GM19438 (cell line): ENCODE measurements at regions not wholly inside any gene's neighbourhood (a gene's known extent, or its start where the extent isn't known, plus 50 kb on each side); places are given as distances from the start of the nearest gene placed in this dataset.
A peak's percentile ranks its signal among the peaks of the same experiment; 100 is the strongest.

ENCODE experiments used
- ATAC-seq: cut with Tn5 transposase; IDR thresholded peaks from one replicate; pipeline ENCODE4 v1.9.1; 2021; ENCODE audit warnings: low read depth; ENCODE audit not compliant: unreplicated experiment

DNA sequence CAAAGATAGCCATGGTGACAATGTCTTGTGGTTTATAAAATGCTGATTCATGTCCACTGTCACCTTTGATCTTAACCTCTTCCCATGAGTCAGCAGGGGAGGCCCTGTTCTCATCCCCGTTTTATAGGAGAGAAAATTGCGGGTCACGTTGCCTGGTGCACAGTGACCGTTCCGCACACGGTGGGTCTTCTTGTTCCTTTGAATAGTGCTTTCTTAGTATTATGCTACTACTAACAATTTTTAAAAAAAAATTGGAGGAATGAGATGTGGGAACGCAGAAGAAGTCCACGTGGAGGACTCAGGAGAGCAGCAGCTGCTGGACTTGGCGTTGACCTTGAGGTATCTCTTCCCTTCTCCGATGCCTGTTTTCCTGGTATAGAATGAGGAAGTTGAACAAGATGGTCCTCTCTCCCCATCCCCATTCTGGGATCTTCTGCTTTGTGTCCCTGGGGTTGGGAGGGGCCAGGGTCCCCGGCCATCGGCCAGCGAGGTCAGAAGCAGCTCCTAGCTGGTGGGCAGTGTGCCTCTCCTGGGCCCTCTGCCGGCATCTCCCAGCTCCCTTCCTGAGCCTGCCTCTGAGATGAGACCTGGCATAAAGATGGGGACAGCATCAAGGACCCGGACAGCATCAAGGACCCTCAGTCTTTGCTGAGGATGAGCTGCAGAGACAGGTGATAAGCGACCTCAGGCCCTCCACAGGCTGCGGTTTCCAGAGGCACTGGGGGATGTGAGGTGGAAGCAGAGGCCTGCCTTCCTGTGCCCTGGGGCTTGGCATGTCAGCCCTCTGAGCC is 143.9 kb downstream of the C9orf50 start:
- no peak for ATAC-seq

DNA sequence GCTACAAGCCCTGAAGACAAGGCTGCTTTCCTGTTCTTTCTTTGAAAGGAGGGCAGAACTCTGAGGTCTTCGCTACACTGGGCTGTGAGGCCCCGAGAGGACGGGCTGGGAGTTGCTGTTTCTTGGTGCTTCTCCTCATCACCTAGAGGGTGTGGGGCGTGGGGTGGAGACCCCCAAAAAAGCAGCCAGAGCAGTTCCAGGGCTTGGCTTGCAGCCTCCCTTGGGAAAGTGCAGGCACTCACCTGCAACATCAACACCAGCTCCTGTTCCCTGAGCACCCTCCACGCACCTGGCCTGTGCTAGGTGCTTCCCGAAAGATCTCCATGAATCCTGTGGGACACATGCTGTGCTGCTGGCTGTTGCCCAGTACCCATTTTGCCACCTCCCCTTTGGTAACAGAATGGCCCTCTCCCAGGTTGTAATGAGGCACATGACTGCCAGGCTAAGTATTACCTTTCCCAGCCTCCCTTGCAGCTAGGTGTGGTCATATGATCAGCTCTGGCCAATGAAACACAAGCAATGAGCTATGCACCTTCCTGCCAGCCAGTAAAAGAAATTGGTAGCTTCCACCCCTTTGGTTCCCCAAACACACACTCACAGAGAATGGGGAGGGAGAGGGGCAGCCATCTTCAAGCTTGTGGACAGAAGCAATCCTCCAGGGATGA is 146.0 kb downstream of the C9orf50 start:
- no peak for ATAC-seq

DNA sequence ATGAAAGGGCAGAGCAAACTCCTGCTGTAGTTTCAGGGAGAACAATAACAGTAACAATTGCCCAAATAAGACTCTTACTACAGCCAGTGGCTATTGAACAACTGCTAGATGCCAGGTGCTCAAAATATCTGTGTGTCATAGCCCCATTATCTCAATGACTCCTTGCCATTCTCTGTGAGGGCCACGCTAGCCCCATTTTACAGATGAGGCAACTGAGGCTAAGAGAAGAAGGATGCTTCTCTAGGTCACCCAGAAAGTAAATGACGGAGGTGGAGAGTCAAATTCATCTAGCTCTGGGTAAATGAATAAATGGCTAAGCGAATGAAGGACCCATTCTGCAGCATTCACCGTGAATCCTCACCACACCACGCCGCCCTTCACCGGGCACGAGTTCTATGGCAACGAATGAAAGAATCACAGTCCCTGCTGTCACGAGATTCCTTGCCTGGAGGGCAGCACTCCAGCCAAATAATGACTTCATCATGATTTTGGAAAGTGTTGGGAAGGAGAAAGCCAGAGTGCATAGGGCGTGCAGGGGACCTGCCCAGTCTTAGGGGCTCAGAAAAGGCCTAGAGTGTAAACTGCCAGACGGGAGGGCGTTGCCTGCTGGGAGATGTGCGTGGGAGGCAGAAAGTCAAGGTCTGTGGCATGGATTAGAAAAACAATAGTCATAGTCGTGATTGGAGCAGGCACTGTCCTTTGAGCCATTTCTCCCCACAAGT is 147.2 kb downstream of the C9orf50 start:
- no peak for ATAC-seq

DNA sequence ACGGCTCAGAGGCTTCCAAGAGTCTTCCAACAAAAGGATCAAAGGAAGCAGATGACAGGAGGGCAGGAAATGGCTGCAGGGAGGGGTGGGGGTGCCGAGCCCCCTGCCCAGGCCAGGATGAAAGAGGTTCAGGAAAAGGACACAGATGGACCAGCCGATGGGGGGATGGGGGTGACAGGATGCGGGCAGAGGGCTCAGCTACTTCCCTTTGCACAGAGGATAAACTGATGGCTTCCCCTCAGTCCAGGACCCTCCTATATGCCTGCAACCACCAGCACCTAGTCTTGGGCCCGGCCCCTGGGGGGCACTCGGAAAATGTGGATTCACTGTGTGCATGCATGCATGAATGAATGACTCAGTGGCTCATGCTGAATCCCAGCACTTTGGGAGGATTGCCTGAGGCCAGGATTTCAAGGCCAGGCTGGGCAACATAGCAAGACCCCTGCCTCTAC is 148.2 kb downstream of the C9orf50 start:
- ATAC-seq: no peak

DNA sequence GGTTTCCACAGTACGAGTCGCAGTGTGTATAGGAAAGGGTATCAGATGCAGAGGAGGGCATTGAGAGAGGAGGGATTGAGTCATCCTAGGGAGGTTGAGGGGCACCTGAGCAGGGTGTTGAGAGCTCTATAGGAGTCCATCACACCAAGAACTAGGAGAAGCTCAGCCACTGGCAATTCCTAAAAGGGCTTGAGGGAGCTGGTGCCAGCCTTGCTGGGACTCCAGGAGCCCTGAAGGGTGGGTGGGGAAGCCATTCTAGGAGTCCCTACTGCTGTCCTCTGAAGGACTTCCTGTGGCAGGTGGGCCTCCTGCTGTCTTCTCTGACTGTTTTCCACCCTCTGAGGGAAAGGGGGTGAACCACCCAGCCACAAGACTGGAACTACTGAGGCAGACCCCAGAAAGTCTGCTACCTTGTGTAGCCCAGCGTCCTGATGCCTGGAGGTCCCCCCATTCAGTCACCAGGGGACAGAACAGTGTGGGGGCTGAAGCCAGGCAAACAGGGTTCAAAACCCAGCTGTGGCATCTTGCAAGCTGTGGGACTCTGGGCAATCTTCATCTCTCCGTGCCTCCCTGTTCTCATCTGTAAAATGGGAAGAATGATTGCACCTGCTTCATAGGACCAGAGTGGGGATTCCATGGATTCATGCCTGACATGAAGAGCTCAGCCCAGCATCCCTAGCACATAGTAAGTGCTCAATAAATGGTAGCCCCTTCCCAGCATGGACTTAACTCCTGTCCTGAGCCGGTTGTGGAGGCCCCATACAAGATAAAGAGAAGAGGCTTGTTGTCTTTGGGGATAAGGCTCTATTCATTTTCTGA is 149.5 kb downstream of the C9orf50 start:
- no peak for ATAC-seq

DNA sequence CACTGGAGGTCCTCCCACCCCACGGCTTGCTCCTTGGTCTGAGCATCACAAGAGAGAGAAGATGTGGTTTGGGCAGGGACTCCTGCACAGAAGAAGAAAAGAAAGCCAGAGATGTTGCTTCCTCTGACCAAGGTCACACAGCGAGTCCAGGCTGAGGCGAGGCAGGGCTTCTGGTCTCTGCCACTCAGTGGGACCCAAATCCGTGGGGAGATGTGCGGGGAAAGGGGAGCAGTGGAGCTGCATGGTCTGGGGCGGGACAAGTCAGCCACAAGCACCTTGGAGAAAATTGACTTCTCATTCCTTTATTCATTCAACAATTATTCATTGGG is 150.9 kb downstream of the C9orf50 start:
- no peak for ATAC-seq

DNA sequence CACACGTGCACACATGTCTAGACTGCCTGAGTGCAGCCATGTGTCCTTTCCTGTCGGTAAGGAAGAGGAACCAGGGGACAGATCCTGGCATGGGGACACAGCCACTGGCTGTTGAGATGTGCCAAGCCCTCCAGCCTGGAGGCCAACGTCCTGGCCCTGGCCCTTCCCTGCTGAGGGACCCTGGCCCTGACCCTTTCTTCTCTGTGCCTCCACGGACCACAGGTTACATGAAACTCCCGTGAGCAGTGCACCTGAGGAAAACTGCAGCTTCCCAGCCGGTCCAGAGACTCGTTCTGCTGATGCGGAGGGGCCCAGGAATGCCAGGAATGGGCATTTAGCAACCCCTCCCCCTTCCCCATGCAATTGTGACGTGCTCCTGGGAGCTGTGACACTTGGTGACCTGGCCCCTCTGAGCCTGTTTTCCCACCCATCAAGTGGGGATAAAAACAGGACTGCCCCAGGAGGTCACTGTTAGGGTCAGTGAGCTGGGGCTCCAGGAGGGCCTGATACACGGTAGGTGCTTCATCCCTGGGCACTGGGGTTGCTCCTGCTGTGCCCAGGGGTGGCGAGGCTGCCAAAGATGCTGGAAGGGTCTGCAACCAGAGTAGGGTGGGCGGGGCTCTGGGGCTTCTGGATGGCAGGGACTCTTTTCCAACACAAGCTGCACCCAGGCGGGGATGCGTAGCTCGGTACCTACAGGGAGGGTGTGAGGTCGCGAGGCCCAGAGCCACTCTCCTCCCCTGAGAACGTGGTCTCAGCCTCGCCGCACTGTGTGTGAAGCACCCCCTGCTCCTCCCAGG is 151.5 kb downstream of the C9orf50 start:
- ATAC-seq: no peak

DNA sequence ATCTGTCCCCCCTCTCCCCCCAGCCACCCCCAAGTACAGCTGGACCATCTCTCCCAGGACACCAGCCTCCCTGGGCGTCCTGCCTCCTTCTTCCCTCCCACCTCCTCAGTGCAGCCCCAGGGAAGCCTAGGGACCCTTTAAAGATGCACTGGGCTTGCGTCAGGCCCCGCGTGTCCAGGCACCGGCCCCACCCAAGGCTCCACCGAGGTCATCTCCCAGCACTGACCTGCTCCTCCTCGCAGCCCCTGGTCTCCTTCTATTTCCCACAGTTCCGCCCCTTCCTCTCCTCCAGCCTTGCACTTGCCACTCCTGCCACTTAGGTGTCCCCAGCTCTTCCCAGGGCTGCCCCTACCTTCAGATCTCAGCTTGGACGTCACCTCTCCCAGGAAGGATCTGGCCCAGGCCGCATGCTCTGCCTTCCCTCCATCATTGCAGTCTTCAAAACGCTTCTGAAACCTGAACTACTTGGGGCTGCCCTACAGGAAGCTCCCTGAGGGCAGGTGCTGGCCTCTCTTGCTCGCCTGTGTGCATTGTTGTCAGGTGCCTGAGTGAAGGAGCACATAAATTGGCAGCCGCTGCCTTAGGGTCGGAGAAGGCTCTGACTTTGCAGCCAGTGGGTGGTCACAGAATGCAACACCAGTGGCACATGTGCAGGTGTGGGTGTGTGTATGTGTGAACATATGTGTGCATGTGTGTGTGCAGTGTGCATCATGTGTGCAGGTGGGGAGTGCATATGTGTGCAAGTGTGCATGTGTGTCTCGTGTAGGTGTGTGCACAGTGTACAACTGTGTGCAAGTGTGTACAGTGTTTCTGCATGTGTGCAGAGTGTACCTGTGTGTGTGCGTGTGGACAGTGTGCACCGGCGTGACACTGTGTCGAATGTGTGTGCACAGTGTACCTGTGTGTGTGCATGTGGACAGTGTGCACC is 152.9 kb downstream of the C9orf50 start:
- ATAC-seq: no peak

DNA sequence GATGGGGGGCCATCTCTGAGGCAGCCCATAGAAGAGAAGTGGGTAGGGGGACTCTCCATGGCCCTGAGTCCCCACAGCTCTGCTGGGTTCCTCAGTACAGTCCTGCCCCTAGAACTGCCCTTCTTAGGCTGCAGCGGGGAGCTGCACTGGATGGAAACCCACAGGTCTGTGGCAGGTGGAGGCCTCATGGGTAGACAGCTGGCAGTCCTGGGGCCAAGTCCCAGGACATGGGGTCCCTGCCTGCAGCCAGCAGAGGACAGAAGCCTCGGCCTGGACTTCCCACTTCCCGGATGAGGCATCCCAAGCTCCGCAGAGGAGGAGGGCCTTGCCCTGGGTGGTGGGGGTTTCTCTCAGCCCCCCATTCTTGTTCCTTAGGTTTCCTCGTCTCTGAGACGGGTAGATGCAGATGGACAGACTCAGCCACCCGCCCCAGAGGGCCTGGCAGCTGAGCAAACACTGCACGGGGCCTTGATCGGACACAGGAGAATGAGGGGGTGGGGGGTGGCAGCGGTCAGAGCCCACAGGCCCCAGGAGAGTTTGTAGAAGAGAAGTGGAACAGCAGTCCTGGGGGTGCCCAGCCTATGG is 153.8 kb downstream of the C9orf50 start:
- no peak for ATAC-seq

DNA sequence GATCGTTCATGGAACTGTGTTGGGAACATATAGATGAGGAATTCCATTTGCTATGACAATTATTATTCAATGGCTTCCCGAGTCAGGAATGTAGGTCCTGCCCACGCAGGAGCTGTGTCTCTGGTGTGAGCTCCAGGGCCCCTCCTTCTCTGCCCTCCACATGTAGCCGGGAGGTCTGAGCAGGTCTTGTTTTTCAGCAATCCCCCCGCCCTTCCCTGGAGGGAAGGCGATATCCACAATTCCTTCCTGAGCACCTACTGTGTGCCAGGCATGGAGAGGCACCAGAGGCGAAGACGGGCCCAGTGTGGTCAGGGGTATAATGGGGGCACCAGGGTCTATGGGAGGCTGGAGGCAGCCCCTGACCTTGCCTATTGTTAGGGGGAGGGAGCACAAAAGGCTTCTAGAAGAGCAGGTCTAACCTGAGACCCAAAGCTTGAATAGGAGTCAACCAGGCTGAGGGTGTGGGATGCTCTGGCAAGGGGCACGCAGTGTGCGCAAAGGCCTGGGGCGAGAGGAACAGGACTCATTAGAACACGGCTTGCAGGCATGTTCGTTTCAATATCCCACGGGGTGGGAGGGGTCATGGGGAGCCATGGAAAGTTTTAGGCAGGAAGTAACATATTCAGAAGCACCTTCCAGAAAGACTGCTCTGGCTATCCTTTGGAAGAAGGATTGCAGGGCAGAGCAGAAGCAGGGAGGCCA is 154.9 kb downstream of the C9orf50 start:
- no peak for ATAC-seq

DNA sequence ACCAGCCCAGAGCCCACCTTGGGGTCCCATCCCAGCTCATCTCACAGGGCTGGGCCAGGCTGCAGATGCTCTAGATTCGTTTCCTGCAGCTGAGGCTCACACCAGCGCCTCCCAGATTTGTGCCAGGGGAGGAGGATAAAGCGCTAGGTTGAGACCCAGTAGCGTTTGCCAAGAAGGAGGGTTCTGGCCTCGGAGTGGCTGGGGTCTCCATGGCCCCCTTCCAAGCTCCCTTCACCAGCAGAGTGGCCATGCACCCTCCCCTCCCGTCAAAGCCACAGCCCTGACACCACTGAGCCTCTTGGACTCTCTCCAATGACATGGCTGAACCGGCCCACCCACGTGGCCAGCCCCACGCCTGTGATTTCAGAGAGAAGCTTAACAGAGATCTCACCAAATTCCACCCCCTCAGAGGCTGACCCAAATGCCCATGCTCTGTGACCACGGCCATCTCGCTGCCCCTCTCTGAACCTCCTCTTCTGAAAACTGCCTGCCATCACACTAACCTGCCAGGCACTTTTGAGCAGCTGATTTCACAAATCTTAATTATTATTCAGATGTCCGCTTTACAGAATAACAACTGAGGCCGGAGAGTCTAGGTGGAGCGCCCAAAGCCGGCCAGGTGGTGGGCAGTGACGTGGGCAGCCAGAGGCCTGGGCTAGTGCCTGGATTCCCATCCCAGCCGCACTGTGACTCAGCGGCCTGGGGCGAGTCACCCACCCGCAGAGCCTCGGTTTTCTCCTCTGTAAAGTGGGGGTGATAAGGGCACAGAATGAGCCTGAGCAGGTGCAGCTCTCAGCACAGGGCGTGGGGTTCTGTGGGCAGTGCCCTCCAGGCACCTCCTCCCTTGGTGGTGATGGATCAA is 155.7 kb downstream of the C9orf50 start:
- no peak for ATAC-seq

DNA sequence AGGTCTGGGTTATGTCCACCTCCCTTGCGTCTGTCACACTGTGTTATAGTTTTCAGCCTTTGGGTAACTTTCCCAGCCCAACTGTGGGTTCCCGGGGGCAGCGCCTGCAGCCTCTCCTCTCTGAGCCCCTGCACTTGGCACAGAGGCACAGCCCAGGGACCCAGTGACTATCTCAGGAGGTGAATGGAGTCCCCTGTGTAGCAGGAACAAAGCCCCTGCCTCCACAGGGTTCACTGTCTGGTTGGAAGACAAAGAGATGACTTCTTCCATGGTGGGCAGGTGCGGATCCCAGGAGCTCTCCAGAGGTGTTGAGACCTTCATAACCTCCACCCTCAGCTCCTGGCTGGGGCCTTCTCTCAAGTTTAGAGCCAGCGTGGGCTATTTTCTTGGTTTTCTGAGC is 156.9 kb downstream of the C9orf50 start:
- ATAC-seq: no peak

DNA sequence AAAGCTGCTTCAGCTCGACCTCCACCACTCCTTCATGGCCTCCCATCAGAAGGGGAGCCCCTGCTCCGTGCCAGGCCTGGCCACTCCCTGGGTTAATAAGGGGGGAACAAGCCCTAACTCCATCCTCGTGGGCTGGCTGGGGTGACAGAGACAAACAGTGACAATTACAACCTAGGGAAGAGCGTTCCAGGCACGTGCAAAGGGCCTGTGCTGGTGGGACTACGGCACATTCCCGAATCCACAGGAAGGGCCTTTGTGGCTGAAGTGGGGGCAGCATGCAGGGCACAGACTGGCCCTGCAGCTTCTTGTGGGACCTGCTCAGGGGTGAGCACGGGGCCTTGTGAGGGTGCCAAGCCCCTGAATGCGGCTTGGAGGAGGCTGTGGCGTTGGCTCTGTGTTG is 157.4 kb downstream of the C9orf50 start:
- no peak for ATAC-seq

DNA sequence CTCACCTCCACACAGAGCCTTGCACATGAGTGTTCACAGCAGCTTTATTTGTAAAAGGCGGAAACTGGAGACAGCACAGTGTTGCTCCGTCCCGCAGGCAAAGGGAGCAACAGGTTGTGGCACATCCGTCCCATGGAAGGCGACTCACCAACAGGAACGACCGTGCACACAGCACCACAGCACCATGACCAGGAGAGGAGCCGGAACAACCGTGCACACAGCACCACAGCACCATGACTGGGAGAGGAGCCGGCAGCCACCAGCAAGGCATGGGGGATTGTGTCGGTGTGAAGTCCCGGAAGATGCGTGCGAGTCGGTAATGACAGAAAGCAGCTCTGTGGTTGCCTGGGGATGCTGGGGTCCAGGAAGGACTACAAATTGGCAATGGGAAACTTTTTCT is 158.5 kb downstream of the C9orf50 start:
- ATAC-seq: no peak

DNA sequence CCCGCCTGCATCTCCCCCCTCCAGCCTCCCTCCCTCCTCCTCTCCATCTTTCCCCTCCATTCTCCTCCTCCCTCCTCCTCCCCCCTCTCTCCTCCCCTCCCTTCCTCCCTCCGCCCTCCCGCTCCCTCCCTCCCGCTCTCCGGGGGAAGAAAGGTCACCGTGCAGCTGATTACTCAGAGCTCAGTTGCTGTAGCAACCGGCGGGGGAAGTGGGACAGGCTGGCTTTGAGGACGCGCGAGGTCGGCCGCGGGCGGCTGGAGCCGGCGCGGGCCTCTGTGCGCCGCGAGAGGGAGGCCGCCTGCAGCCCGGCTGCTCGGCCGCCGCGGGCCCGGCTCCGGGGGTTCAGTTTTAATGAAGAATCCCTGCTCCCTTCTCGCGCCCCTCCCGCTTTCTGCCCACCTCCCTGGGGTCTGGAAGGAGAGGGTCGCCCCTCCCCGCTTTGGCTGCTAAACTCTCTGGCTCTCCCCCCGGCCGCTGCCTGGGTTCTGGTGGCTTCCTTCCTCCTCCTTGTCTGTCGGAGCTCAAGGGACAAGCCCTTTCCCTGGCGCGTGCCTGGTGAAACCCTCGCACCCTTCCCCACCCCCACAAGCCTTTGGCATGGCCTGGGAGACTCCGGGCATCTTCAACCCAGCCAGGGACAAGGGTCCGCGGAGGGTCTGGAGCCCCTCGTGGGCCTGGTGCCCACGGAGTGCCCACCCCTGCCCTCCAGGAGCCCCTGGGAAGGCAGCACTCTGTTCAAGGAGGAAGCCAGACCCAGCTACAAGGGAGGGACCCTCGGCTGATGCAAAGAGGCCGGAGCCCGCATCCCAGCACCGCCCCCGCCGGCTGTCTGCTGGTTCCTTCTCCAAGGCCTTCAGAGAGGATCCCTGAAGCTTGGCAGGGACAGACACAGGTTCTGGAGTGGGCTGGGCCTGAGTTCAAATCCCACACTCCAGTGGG is 160.3 kb downstream of the C9orf50 start:
- peak; percentile 71 for ATAC-seq
